ENCODE measurements at regions not wholly inside any gene's neighbourhood (a gene's known extent, or its start where the extent isn't known, plus 50 kb on each side); places are given as distances from the start of the nearest gene placed in this dataset.

DNA sequence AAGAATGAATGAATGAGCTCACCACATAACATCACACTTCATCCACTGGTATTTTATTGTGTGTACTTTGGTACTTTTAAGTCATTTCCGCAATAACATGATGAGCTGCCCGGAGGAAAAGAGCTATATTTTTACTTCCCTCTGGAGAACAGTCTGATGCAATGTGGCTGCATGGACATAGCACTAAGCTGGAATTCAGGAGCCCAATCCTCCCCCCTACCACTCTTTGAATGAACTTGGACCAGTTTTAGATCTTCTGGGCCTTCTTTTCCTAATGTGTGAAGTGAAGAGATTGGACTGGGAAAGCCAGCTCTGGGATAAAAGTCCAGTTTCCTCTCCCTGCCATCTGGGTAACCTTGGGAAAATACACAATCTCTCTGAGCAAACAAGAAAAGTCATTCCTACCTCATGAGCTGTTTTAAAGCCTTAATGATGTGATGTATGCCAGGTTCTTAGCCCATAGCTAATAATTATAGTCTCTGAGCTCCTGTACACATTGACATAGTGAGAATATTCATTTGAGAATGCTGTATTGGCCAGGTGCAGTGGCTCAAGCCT lies 79.3 kb downstream of the ABCC12 start:
- H3K4me1 Mint-ChIP-seq (ENCODE audit: low read depth): peaks cover 8% of the 10 kb centered on the region
- DNase-seq (ENCODE audit: low spot score, unreplicated experiment): no peak
- H3K4me3 Mint-ChIP-seq (ENCODE audit: low read depth): no peak overlapping the region
- TF ChIP-seq CTCF (IDR thresholded peaks at IDR 0.05; ENCODE audit: unreplicated experiment): no peak
- H3K27ac Mint-ChIP-seq: no peak overlapping the region
- H3K9me3 Mint-ChIP-seq (ENCODE audit: low read depth): peaks cover 3% of the 10 kb centered on the region
- H3K36me3 Mint-ChIP-seq (ENCODE audit: insufficient read depth): no peaks in the 10 kb centered on the region
- H3K27me3 Mint-ChIP-seq: no peaks in the 10 kb centered on the region

- Mint-ChIP-seq H3K4me3 (ENCODE audit: low read depth) (no peak overlapping the region), H3K27me3 (no peaks in the 10 kb centered on the region), H3K36me3 (ENCODE audit: insufficient read depth) (no peaks in the 10 kb centered on the region), H3K4me1 (ENCODE audit: low read depth) (peaks cover 15% of the 10 kb centered on the region), H3K9me3 (ENCODE audit: low read depth) (peaks cover 3% of the 10 kb centered on the region), H3K27ac (no peak overlapping the region)
- no peak for TF ChIP-seq CTCF (IDR thresholded peaks at IDR 0.05; ENCODE audit: unreplicated experiment)
- DNase-seq (ENCODE audit: low spot score, unreplicated experiment): no peak
Measured at GRCh38 chr16:48075398-48075797, 80.4 kb downstream of the ABCC12 start.

DNA sequence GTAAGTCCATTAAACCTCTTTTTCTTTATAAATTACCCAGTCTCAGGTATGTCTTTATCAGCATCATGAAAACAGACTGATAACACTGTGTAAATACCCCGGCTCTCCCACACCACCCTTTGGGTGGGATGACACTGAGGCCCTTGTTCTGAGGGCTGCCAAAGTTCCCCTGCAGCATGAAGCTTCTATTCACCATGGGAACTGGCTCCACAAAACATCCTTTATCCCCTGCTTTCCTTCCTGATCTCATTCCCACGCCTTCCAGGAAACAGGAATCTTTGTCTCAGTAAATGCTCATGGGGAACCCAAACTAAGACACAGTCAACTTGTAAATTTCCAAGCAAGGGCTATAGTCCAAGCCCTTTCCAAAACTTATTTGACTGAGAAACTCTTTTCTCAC lies 88.4 kb downstream of the ABCC12 start:
- DNase-seq (ENCODE audit: low spot score, unreplicated experiment): no peak
- H3K4me1 Mint-ChIP-seq (ENCODE audit: low read depth): peaks cover 20% of the 10 kb centered on the region
- H3K36me3 Mint-ChIP-seq (ENCODE audit: insufficient read depth): peaks cover 7% of the 10 kb centered on the region
- no peak overlapping the region for H3K4me3 Mint-ChIP-seq (ENCODE audit: low read depth)
- H3K9me3 Mint-ChIP-seq (ENCODE audit: low read depth): peaks cover 14% of the 10 kb centered on the region
- TF ChIP-seq CTCF (IDR thresholded peaks at IDR 0.05; ENCODE audit: unreplicated experiment): no peak
- peak overlapping the region; percentile 36 for H3K27ac Mint-ChIP-seq
- no peaks in the 10 kb centered on the region for H3K27me3 Mint-ChIP-seq

GRCh38 chr16:48064971-48065370 lies 90.8 kb downstream of the ABCC12 start:
- H3K4me3 Mint-ChIP-seq (ENCODE audit: low read depth): no peak overlapping the region
- no peak overlapping the region for H3K27ac Mint-ChIP-seq

DNA sequence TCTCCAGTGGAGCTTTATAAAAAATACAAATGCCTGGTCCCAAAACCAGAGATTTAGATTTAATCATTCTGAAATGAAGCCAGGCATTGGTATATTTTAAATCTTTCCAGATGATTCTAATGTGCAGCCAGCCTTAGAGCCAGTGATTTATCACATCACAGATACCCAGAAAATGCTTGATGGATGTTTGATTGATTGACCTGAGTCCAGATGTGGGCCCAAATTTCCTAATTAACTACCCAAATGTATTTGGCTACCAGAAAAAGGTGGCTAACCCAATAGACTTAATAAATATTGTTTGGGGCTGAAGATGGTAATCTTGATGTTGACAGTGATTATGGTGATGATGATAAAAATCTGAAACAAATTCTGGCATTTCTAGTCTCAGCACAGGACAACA lies 93.1 kb downstream of the ABCC12 start:
- peaks cover 8% of the 10 kb centered on the region for H3K4me1 Mint-ChIP-seq (ENCODE audit: low read depth)
- no peak overlapping the region for H3K4me3 Mint-ChIP-seq (ENCODE audit: low read depth)
- H3K36me3 Mint-ChIP-seq (ENCODE audit: insufficient read depth): peaks cover 4% of the 10 kb centered on the region
- TF ChIP-seq CTCF (IDR thresholded peaks at IDR 0.05; ENCODE audit: unreplicated experiment): no peak
- H3K27ac Mint-ChIP-seq: no peak overlapping the region
- peaks cover 4% of the 10 kb centered on the region for H3K27me3 Mint-ChIP-seq
- H3K9me3 Mint-ChIP-seq (ENCODE audit: low read depth): peaks cover 9% of the 10 kb centered on the region
- no peak for DNase-seq (ENCODE audit: low spot score, unreplicated experiment)

More at GRCh38 chr16:48064971-48065370, 90.8 kb downstream of the ABCC12 start:
- peaks cover 9% of the 10 kb centered on the region for H3K4me1 Mint-ChIP-seq (ENCODE audit: low read depth)
- TF ChIP-seq CTCF (IDR thresholded peaks at IDR 0.05; ENCODE audit: unreplicated experiment): no peak
- peaks cover 4% of the 10 kb centered on the region for H3K27me3 Mint-ChIP-seq
- peaks cover 6% of the 10 kb centered on the region for H3K36me3 Mint-ChIP-seq (ENCODE audit: insufficient read depth)
- H3K9me3 Mint-ChIP-seq (ENCODE audit: low read depth): peaks cover 12% of the 10 kb centered on the region
- DNase-seq (ENCODE audit: low spot score, unreplicated experiment): no peak

All from progenitor cell of endocrine pancreas (in vitro differentiated cells).